Stimulated activated CD8-positive, alpha-beta memory T cell treated with anti-CD3 and anti-CD28 coated beads, Interleukin-12 subunit alpha, Interleukin-12 subunit beta, amount 100 ng/mL, for 1 hour (primary cell): ENCODE measurements at regions not wholly inside any gene's neighbourhood (a gene's known extent, or its start where the extent isn't known, plus 50 kb on each side); places are given as distances from the start of the nearest gene placed in this dataset.
"Not testable (repeated sequence)": the region's sequence is repeated elsewhere in the genome, so short reads cannot be mapped to it uniquely, and the experiment has no call there.

ENCODE experiments used
- DNase-seq: peaks from one replicate; pipeline ENCODE4 v3.0.0-alpha.2; 2020; ENCODE audit warnings: low read depth

DNA sequence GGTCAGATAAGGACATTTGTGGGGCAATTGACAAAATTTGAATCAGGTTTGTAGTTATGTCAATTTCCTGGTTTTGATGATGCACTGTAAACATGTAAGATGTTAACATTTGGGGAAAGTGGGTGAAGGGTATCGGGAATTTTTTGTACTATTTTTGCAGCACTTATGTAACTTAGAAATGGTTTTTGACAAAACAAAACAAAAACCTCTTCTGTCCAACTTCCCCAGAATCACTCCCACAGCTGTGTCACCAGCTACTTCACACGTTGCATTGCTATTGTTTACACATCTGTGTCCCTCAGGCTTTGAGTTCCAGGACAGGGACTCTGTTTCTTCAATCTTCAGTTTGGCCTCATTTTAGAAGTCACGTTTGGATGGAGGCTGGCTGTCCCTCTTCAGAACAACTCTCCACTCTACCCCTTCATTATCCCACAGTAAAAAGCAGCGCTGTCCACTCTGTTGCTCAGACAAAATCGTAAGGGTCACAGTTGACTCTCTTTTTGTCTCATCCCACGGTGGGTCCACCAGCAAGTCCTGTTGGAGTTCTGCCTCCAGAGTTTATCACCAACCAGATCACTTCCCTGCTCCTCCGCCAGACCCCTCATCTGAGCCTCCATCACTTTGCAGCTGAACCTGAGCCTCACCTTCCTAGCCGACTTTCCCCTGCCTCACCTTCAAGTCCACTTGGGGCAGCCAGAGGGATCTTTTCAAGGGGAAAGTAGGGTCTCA, 63.2 kb downstream of the NENF start:
- no peak for DNase-seq

DNA sequence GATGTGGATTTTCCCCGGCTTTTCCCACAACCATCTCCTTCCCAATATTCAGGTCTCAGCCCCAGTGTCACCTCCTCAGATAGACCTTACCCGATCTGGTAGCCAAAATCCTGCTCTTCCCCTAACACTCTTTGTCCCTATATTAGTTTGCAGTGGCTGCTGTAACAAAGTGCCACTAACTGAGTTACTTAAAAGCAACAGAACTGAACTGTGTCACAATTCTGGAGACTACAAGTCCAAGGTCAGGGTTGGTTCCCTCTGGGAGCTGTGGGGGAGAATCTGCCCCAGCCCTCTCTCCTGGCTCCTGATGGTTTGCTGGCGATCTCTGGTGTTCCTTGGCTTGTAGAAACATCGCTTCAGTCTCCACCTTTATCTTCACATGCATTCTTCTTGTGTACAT, 64.0 kb downstream of the NENF start:
- no peak for DNase-seq

DNA sequence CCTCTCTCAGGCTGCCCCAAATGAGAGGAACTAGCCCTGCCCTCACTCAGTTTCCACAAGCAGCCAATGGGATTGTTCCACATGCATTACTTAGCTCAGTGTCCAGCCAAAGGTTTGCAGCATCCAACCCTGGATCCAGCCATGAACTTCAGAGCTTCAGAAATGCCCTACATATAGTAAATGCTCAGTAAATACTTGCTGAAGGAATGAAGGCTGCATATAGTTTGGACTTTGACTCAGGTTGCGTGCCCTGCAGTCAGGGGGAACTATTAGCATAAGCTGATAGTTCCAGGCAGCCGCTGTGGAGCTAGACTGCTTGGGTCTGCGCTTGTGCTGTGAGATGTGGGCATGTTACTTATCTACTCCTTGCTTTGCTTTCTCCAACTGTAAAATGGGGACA, 64.8 kb downstream of the NENF start:
- no peak for DNase-seq

DNA sequence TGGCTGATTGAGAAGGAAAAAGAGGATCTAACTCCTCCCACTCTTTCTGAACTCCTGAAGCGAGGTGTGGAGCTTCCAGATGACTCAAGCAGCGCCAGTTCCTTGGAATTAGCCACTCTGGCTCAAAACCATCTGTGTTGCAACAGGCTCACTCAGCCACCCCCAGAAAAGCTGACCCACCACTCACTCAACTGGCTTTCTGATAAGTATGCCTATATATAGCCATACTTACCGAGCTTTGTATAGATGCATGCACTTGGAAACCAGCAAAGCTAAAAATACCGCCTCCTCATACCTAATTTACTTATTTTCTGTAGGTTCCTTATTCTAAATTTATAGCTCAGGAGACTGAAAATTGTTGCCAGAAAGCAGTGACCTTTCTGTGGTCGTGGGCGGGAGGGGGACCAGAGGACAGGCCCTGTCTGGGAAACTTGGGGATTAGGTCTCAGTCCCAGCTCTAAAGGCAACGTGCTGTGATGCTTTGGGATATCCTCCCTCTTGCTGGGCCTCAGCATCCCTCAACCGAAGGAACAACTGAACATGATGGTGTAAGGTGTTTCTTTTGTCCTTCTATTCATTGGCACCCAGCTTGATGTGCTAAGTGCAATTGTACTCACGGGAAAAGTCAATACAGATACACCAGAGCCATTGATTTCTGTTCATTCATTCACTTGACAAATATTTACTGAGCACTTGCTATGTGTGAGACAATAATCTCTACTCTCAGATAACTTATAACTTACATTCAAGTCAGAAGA, 65.7 kb downstream of the NENF start:
- no peak for DNase-seq

GRCh38 chr1:212500351-212500750, 67.6 kb downstream of the NENF start:
- no peak for DNase-seq

GRCh38 chr1:212500983-212501382, 68.3 kb downstream of the NENF start:
- DNase-seq, result no peak

- DNase-seq, result no peak
Measured at GRCh38 chr1:212503714-212504113, 71.0 kb downstream of the NENF start.

- no peak for DNase-seq
Measured at GRCh38 chr1:212504171-212504803, 71.6 kb downstream of the NENF start.

- no peak for DNase-seq
Measured at GRCh38 chr1:212506666-212507065, 73.9 kb downstream of the NENF start.

DNA sequence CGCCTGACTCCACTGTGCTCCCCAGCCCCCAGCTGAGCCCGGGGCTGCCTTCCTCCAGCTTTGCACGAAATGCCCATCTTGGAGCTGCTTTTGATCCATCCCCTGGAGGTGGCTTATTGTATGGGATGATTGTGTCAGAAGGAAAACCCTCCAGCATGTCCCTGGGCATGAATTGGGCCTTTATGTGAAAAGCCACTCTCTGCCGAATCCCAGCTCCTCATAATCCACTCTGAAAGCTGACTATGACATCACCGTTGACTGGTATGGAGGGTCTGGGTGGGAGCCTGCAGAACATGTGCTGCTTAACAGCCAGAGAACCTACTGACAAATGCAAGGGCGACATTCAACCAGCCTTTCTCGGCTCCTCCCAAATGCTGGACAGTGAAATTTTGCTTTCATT, 74.6 kb downstream of the NENF start:
- no peak for DNase-seq

GRCh38 chr1:212512816-212513559, 80.3 kb downstream of the NENF start:
- DNase-seq, result no peak

DNA sequence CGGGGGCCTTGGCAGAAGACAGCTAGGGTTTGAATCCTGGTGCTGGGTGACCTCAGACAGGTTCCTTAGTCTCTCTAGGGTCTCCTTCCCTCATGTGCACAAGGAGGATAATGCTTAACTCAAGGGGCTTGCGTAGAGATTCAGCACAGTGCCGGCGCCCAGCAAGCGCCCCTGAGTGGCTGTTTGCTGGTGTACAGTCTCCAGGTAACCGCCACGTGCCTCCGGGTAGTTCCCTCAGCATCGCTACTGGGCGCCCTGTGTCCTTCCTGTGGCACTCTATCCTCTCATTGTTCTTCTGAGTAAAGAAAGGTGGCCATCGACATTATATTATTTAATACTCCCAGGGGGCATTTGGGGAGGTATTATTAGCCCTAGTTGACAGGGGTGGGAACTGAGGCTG, 80.9 kb downstream of the NENF start:
- no peak for DNase-seq

- DNase-seq, result no peak
Measured at GRCh38 chr1:212514056-212514614, 81.4 kb downstream of the NENF start.

DNA sequence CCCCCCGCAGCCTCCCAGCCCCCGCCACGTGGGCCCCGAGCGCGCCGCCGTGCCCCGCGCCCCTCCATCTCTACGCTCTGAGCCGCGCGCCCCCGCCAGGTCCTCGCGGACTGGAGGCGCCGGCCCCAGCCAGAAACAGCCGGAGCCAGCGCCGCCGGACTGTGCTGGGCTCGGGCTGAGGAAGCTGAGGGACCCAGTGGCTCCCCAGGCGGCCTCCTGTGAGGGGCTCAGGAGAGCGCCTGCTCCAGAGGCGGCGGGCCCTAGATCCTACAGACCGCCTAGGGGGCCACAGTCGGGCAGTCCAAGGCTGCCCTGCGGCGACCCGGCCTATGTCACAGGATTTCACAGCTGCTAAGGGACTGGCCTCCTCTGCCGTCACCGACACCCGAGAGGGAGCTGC, 82.1 kb downstream of the NENF start:
- no peak for DNase-seq

- no peak for DNase-seq
Measured at GRCh38 chr1:212515329-212515760, 82.6 kb downstream of the NENF start.

DNA sequence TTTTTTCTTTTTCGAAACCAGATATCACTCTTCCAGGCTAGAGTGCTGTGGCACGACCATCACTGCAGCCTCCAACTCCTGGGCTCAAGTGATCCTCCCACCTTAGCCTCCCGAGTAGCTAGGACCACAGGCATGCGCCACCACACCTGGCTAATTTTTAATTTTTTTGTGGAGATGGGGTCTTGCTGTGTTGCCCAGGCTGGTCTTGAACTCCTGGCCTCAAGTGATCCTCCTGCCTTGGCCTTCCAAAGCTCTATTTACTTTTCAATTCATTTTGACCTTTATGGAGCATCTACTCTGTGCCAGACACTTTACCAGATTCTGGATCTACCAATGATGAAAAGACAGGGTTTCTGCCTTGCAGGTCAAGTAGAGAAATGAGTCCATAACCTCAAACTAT, 83.3 kb downstream of the NENF start:
- not testable (repeated sequence) for DNase-seq

DNA sequence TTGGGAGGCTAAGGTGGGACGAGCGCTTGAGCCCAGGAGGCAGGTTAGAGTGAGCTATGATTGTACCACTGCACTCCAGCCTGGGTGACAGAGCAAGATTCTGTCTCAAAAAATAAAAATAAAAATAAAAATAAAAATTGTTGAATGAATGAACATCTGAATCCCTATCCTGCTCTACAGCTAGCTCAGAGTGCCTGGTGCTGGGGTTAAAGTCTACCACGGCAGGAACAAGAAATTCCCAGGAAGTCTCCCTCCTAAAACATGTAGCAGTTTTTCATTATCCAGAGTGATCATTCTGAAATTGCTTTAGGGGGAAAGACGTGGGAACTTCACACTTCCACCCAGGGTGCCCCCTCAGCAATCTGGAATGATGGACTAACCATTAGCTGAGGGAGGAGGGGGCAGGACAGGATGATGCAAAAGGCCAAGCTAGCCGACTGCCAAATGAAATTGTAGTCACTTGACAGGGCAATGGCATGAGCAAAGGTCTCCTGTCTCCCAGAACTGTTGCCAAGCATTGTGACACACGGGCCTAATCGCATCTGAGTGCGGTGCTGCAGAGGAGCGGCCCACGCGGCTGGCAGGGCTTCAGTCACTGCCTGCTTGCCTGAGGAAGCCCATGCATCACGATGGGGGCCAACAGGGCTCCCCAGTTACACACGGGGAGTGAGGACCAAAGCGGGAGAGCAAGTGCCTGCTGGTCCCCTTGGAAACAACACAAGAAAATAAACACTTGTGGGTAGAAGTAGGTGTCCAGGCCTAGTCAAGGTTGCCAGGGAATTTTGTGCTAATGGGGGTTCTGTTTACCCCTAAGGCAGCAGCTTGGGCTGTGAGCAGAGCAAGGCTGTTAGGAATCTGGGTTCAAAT, 85.7 kb downstream of the NENF start:
- no peak for DNase-seq

GRCh38 chr1:212519131-212519530, 86.4 kb downstream of the NENF start:
- DNase-seq, result no peak

DNA sequence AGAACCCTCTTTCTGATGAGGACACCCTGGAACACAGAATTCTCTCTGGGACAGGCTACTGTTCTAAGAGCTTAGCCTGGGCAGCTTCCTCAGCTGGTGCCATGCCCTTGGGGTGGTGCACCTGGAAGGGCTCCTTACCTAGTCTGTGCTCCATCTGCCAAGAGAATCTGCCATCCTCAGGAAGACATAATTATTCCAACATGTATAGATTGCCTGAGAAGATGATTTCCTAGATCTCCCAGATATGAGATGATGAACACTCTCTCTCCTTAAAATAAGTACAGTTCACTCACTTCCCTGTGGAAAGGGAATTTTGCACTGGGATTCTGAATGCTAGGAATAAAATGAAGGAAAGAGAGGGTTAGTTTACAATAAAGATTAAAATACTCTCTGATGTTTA, 87.6 kb downstream of the NENF start:
- no peak for DNase-seq

GRCh38 chr1:212520746-212521145, 87.8 kb upstream of the ATF3 start:
- DNase-seq, result no peak

GRCh38 chr1:212525479-212526110, 83.0 kb upstream of the ATF3 start:
- DNase-seq, result no peak
